Body of pancreas (tissue), 4 donors: ENCODE measurements at regions not wholly inside any gene's neighbourhood (a gene's known extent, or its start where the extent isn't known, plus 50 kb on each side); places are given as distances from the start of the nearest gene placed in this dataset.

ENCODE experiments used
- ATAC-seq: fragments of 150-250 bp; one replicate; pipeline ENCODE4 v1.9.1; 2016
- DNase-seq, 4 donors: peaks; one replicate each; pipeline ENCODE4 v3.0.0-alpha.2; 2019
- H3K27ac ChIP-seq, 4 donors: fragments of 200-600 bp; sonication (generic); 1 replicate in 3 of 4; 2 replicates in 1 of 4; pipeline versions ENCODE4 v1.5.1 to v1.6.1; 2016 to 2019; ENCODE audit warnings: mild to moderate bottlenecking in 1 of 4, mixed read lengths in 1 of 4, moderate library complexity in 1 of 4
- H3K27me3 ChIP-seq, 2 donors: fragments of 200-600 bp; sonication (generic); one replicate each; pipeline ENCODE4 v1.6.0; 2016; ENCODE audit warnings: mild to moderate bottlenecking in 1 of 2
- H3K36me3 ChIP-seq, 2 donors: fragments of 200-600 bp; sonication (generic); replicated peaks in 1 of 2; 2 replicates each; pipeline ENCODE4 v1.5.1; 2016; ENCODE audit warnings: low read depth in 2 of 2; ENCODE audit not compliant: insufficient read depth in 1 of 2
- H3K4me1 ChIP-seq: fragments of 200-600 bp; sonication (generic); one replicate; pipeline ENCODE4 v1.6.0; 2016
- H3K4me3 ChIP-seq, 2 donors: fragments of 200-600 bp; sonication (generic); 1 replicate in 1 of 2; 2 replicates in 1 of 2; pipeline ENCODE4 v1.5.1; 2016 to 2019
- H3K9me3 ChIP-seq, 3 donors: fragments of 200-600 bp; sonication (generic); 1 replicate in 2 of 3; 2 replicates in 1 of 3; pipeline ENCODE4 v1.5.1; 2016
- POLR2A ChIP-seq, 3 donors: fragments of 450-650 bp; IDR thresholded peaks; one replicate each; pipeline ENCODE4 v1.6.1; 2016; ENCODE audit warnings: antibody characterized with exemption in 3 of 3, mild to moderate bottlenecking in 2 of 3
- WGBS, 2 donors: methylation state at CpG; one replicate each; pipeline ENCODE4 v1.1.5; 2017; 5-methylcytosine and 5-hydroxymethylcytosine counted together
- intact Hi-C: fragments of 100-400 bp; cut with DNase I; formaldehyde crosslinking; loops from one replicate; pipeline ENCODE4 v1.15.1; 2023
- TF ChIP-seq, protein P1 (sequence below), 7 experiments: fragments of 450-650 bp in 4 of 7; fragments of 200-600 bp in 3 of 7; sonication (generic) in 3 of 7; IDR thresholded peaks; one replicate each; pipeline ENCODE4 v1.5.1; 2016 to 2019; ENCODE audit warnings: antibody characterized with exemption in 7 of 7

- ATAC-seq (no peak), DNase-seq (no peak)
- intact Hi-C loops: no loop called here
- H3K4me3 ChIP-seq: no peak overlapping the region
- no peaks in the 10 kb centered on the region for H3K4me1 ChIP-seq
- TF ChIP-seq, protein P1, sequence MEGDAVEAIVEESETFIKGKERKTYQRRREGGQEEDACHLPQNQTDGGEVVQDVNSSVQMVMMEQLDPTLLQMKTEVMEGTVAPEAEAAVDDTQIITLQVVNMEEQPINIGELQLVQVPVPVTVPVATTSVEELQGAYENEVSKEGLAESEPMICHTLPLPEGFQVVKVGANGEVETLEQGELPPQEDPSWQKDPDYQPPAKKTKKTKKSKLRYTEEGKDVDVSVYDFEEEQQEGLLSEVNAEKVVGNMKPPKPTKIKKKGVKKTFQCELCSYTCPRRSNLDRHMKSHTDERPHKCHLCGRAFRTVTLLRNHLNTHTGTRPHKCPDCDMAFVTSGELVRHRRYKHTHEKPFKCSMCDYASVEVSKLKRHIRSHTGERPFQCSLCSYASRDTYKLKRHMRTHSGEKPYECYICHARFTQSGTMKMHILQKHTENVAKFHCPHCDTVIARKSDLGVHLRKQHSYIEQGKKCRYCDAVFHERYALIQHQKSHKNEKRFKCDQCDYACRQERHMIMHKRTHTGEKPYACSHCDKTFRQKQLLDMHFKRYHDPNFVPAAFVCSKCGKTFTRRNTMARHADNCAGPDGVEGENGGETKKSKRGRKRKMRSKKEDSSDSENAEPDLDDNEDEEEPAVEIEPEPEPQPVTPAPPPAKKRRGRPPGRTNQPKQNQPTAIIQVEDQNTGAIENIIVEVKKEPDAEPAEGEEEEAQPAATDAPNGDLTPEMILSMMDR (IDR thresholded peaks at IDR 0.05): no peak
- TF ChIP-seq POLR2A (IDR thresholded peaks at IDR 0.05): no peak
- H3K36me3 ChIP-seq: no peaks in the 10 kb centered on the region
- H3K27ac ChIP-seq: no peak overlapping the region
- H3K9me3 ChIP-seq: no peaks in the 10 kb centered on the region
- WGBS, 2 donors: 82 to 83% methylated on average over 8 of the region's 8 CpGs
- H3K27me3 ChIP-seq: no peaks in the 10 kb centered on the region
Measured at GRCh38 chr7:153081496-153081895, 321.9 kb downstream of the ACTR3B start.

DNA sequence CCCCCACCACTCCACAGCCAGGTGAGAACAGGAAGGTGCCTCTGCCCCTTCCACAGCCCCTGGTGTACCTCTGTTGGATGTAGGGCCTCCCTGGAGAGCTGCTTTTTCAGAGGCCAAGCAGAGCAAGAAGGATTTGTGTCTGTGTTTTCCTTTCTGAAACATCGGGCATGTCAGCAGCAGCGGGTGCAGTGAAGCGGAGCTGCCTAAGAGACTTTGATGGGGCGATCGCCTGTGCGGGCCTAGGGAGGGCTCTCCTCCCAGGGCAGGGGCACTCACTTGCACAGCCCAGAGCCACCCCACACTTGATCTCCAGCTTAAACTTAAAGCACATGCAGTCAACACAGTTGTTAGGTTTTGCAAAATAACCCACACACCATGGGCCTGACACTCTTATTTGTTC lies 324.7 kb downstream of the ACTR3B start:
- no peak for DNase-seq
- WGBS, 2 donors: 85 to 91% methylated on average over 6 of the region's 6 CpGs
- H3K4me1 ChIP-seq: no peaks in the 10 kb centered on the region
- TF ChIP-seq POLR2A (IDR thresholded peaks at IDR 0.05): no peak
- TF ChIP-seq, protein P1 (IDR thresholded peaks at IDR 0.05): no peak
- no peaks in the 10 kb centered on the region for H3K36me3 ChIP-seq
- H3K4me3 ChIP-seq: no peak overlapping the region
- no peaks in the 10 kb centered on the region for H3K9me3 ChIP-seq
- intact Hi-C loops: no loop called here
- ATAC-seq: no peak
- H3K27ac ChIP-seq: no peak overlapping the region
- no peaks in the 10 kb centered on the region for H3K27me3 ChIP-seq

DNA sequence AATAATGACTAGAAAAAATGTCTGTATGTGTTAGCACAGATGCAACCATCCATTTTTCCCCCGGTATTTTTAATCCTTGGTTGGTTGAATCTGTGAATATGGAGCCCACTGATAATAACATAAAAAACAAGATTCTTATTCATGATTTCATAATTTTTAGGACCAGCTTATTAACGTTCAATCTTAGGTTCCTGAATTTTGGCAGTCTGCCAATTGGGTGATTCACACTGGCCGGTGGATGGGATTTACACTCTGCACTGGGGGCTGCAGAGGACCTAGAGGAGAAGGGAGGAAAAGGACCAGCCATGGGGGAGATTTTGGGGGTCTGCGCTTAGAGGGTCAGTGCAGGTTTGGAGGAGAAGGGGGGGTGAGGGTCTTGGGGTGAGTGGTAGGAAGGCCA lies 327.9 kb downstream of the ACTR3B start:
- Histone ChIP-seq H3K4me3 (no peak overlapping the region), H3K27me3 (no peaks in the 10 kb centered on the region), H3K9me3 (no peaks in the 10 kb centered on the region), H3K27ac (no peak overlapping the region), H3K4me1 (no peaks in the 10 kb centered on the region), H3K36me3 (no peaks in the 10 kb centered on the region)
- DNase-seq: no peak
- WGBS, 2 donors: 69 to 70% methylated on average over 4 of the region's 4 CpGs
- intact Hi-C loops: no loop called here
- no peak for TF ChIP-seq POLR2A (IDR thresholded peaks at IDR 0.05)
- TF ChIP-seq, protein P1 (IDR thresholded peaks at IDR 0.05): no peak
- no peak for ATAC-seq

GRCh38 chr7:153088601-153089000 lies 329.0 kb downstream of the ACTR3B start:
- no peak for DNase-seq
- ATAC-seq: no peak
- WGBS, 2 donors: 82 to 91% methylated on average over 5 of the region's 5 CpGs
- Histone ChIP-seq H3K4me3 (no peak overlapping the region), H3K27ac (no peak overlapping the region), H3K4me1 (no peaks in the 10 kb centered on the region), H3K27me3 (no peaks in the 10 kb centered on the region), H3K36me3 (no peaks in the 10 kb centered on the region), H3K9me3 (no peaks in the 10 kb centered on the region)
- TF ChIP-seq POLR2A (IDR thresholded peaks at IDR 0.05): no peak
- TF ChIP-seq, protein P1 (IDR thresholded peaks at IDR 0.05): no peak
- intact Hi-C loops: no loop called here

DNA sequence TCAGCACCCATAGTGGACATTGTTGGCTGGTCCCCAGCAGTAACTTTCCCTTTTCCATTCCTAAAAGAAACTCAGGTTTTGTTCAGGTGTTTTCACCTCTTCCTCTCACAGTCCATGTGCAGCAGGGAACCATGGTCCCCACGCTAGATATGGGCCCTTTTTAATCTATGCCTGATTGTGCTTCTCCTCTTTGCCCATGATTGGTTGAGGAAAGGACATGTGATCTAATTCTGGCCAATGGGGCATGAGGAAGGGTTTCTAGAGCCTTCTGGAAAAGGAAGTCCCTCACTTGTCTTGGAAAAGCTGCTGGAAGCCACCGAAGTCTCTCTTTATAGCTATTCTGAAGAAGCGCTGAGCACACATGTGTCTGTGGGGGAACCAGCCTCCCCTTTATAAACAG lies 330.7 kb downstream of the ACTR3B start:
- WGBS, 2 donors: 90 to 92% methylated on average over 3 of the region's 3 CpGs
- intact Hi-C loops: no loop called here
- Histone ChIP-seq H3K9me3 (no peaks in the 10 kb centered on the region), H3K36me3 (no peaks in the 10 kb centered on the region), H3K27ac (no peak overlapping the region), H3K4me1 (no peaks in the 10 kb centered on the region), H3K4me3 (no peak overlapping the region), H3K27me3 (no peaks in the 10 kb centered on the region)
- DNase-seq (no peak), ATAC-seq (no peak)
- no peak for TF ChIP-seq POLR2A (IDR thresholded peaks at IDR 0.05)
- TF ChIP-seq, protein P1 (IDR thresholded peaks at IDR 0.05): no peak
